GM12891 (cell line): ENCODE measurements at regions not wholly inside any gene's neighbourhood (a gene's known extent, or its start where the extent isn't known, plus 50 kb on each side); places are given as distances from the start of the nearest gene placed in this dataset.

ENCODE experiments used
- POLR2A ChIP-seq: IDR thresholded peaks from 2 replicates; pipeline ENCODE4 v1.6.1; 2011; ENCODE audit warnings: low read depth, low read length, control low read depth
- POLR2AphosphoS5 ChIP-seq: IDR thresholded peaks from 2 replicates; pipeline ENCODE4 v1.6.1; 2011; ENCODE audit warnings: low read depth, low read length, control low read depth
- TAF1 ChIP-seq: IDR thresholded peaks from 2 replicates; pipeline ENCODE4 v1.6.1; 2011; ENCODE audit warnings: low read depth, low read length, control low read depth

GRCh38 chr2:175726223-175726622 lies 275.8 kb downstream of the LNPK start:
- no peak for TF ChIP-seq POLR2AphosphoS5
- TF ChIP-seq POLR2A = no peak
- no peak for TF ChIP-seq TAF1
